Testis (tissue), 2 donors: ENCODE measurements at regions not wholly inside any gene's neighbourhood (a gene's known extent, or its start where the extent isn't known, plus 50 kb on each side); places are given as distances from the start of the nearest gene placed in this dataset.

Source experiments
- POLR2A ChIP-seq: fragments of 450-650 bp; IDR thresholded peaks from one replicate; pipeline ENCODE4 v1.6.1; 2017; ENCODE audit warnings: antibody characterized with exemption, mild to moderate bottlenecking, moderate library complexity
- TF ChIP-seq, protein P1 (sequence below), 3 experiments: fragments of 450-650 bp in 2 of 3; fragments of 200-600 bp in 1 of 3; sonication (generic) in 1 of 3; IDR thresholded peaks; one replicate each; pipeline ENCODE4 v1.5.1; 2016 to 2019; ENCODE audit warnings: antibody characterized with exemption in 3 of 3, mild to moderate bottlenecking in 2 of 3, moderate library complexity in 1 of 3

DNA sequence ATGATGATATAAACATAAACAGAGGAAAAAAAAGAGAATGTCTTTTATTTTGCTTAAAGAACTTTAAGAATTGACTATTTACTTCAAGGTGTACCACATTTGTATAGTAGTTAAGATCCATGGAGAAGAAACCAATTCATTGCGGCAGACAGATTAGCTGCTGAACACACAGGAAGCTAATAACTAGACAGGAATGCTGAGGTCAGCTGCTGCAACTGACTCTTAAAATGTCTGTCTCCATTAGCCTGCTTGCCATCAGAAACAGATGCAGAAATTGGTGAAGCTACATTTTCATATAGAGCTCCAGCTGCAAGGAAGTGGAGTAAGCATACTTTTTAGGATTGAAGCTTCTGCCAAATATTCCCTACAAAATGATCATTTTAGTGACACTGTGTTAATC lies 939.5 kb downstream of the EPHA7 start:
- no peak for TF ChIP-seq POLR2A
- TF ChIP-seq, protein P1, sequence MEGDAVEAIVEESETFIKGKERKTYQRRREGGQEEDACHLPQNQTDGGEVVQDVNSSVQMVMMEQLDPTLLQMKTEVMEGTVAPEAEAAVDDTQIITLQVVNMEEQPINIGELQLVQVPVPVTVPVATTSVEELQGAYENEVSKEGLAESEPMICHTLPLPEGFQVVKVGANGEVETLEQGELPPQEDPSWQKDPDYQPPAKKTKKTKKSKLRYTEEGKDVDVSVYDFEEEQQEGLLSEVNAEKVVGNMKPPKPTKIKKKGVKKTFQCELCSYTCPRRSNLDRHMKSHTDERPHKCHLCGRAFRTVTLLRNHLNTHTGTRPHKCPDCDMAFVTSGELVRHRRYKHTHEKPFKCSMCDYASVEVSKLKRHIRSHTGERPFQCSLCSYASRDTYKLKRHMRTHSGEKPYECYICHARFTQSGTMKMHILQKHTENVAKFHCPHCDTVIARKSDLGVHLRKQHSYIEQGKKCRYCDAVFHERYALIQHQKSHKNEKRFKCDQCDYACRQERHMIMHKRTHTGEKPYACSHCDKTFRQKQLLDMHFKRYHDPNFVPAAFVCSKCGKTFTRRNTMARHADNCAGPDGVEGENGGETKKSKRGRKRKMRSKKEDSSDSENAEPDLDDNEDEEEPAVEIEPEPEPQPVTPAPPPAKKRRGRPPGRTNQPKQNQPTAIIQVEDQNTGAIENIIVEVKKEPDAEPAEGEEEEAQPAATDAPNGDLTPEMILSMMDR (IDR thresholded peaks at IDR 0.05) = no peak
